CD14-positive monocyte (primary cell): ENCODE measurements at regions not wholly inside any gene's neighbourhood (a gene's known extent, or its start where the extent isn't known, plus 50 kb on each side); places are given as distances from the start of the nearest gene placed in this dataset.

Experiments
- DNase-seq, 3 donors: peaks; one replicate each; pipeline ENCODE4 v3.0.0-alpha.2; 2011 to 2022
- H2AFZ ChIP-seq: 2 replicates; pipeline ENCODE4 v1.6.0; 2012; ENCODE audit warnings: mild to moderate bottlenecking, low read depth, low read length, inconsistent platforms; ENCODE audit not compliant: insufficient read depth, poor library complexity, severe bottlenecking
- H3K27ac ChIP-seq, 2 donors: 1 replicate in 1 of 2; 2 replicates in 1 of 2; pipeline ENCODE4 v1.5.1; 2012 to 2013; ENCODE audit warnings: low read length in 2 of 2, control low read depth in 1 of 2, inconsistent platforms in 1 of 2, low read depth in 1 of 2, mild to moderate bottlenecking in 1 of 2
- H3K27me3 ChIP-seq, 2 donors: one replicate each; pipeline versions ENCODE4 v1.6.0 to v1.6.1; 2011 to 2013; ENCODE audit warnings: low read length in 2 of 2; ENCODE audit not compliant: control insufficient read depth in 2 of 2, insufficient read depth in 2 of 2
- H3K36me3 ChIP-seq, 2 donors: replicated peaks in 1 of 2; 1 replicate in 1 of 2; 2 replicates in 1 of 2; pipeline versions ENCODE4 v1.5.1 to v1.6.1; 2012 to 2013; ENCODE audit warnings: low read length in 2 of 2, control low read depth in 1 of 2, inconsistent platforms in 1 of 2, mild to moderate bottlenecking in 1 of 2; ENCODE audit not compliant: insufficient read depth in 2 of 2, control insufficient read depth in 1 of 2
- H3K4me1 ChIP-seq, 2 donors: 1 replicate in 1 of 2; 2 replicates in 1 of 2; pipeline versions ENCODE4 v1.5.1 to v1.6.1; 2012 to 2013; ENCODE audit warnings: low read length in 2 of 2, control low read depth in 1 of 2, inconsistent platforms in 1 of 2, mild to moderate bottlenecking in 1 of 2, moderate library complexity in 1 of 2; ENCODE audit not compliant: insufficient read depth in 2 of 2, control insufficient read depth in 1 of 2
- H3K4me2 ChIP-seq: replicated peaks from 2 replicates; pipeline ENCODE3; 2012; ENCODE audit warnings: low read length, moderate library complexity, mild to moderate bottlenecking; ENCODE audit not compliant: poor library complexity, severe bottlenecking; ENCODE audit errors: extremely low read depth
- H3K4me3 ChIP-seq, 3 experiments: fragments of 200-600 bp in 1 of 3; sonication (generic) in 1 of 3; replicated peaks in 1 of 3; 1 replicate in 2 of 3; 2 replicates in 1 of 3; pipeline ENCODE4 v1.5.1; 2011 to 2013; ENCODE audit warnings: low read length in 3 of 3, mild to moderate bottlenecking in 3 of 3, control low read depth in 2 of 3, low read depth in 2 of 3, inconsistent platforms in 1 of 3, moderate library complexity in 1 of 3
- H3K79me2 ChIP-seq: 2 replicates; pipeline ENCODE4 v1.6.0; 2012; ENCODE audit warnings: mild to moderate bottlenecking, control low read depth, inconsistent platforms, low read length, moderate library complexity; ENCODE audit not compliant: insufficient read depth
- H3K9ac ChIP-seq: 2 replicates; pipeline ENCODE4 v1.6.0; 2017; ENCODE audit warnings: low read length, mild to moderate bottlenecking; ENCODE audit not compliant: insufficient read depth, poor library complexity, severe bottlenecking
- H3K9me3 ChIP-seq, 2 donors: replicated peaks in 1 of 2; 1 replicate in 1 of 2; 2 replicates in 1 of 2; pipeline versions ENCODE4 v1.5.1 to v1.6.1; 2012 to 2013; ENCODE audit warnings: low read length in 2 of 2, control low read depth in 1 of 2; ENCODE audit not compliant: control insufficient read depth in 1 of 2, insufficient read depth in 1 of 2
- H4K20me1 ChIP-seq: 2 replicates; pipeline ENCODE4 v1.6.0; 2012; ENCODE audit warnings: mild to moderate bottlenecking, low read length, control low read depth, moderate library complexity; ENCODE audit not compliant: insufficient read depth
- H3K27ac Mint-ChIP-seq, 7 donors: one replicate each; pipeline ENCODE4 v1.8.0; 2020; ENCODE audit warnings: mild to moderate bottlenecking in 7 of 7, mixed read lengths in 7 of 7, moderate library complexity in 6 of 7, inconsistent platforms in 2 of 7
- H3K27me3 Mint-ChIP-seq, 3 donors: one replicate each; pipeline ENCODE4 v1.8.0; 2021 to 2022; ENCODE audit warnings: low read depth in 3 of 3, mild to moderate bottlenecking in 3 of 3, mixed read lengths in 3 of 3, moderate library complexity in 3 of 3, inconsistent platforms in 1 of 3
- H3K36me3 Mint-ChIP-seq, 2 donors: one replicate each; pipeline ENCODE4 v1.8.0; 2020; ENCODE audit warnings: mixed read lengths in 2 of 2, inconsistent platforms in 1 of 2, mild to moderate bottlenecking in 1 of 2
- H3K4me1 Mint-ChIP-seq: one replicate; pipeline ENCODE4 v1.8.0; 2020; ENCODE audit warnings: mild to moderate bottlenecking, mixed read lengths
- H3K4me3 Mint-ChIP-seq, 2 donors: one replicate each; pipeline ENCODE4 v1.8.0; 2020; ENCODE audit warnings: mild to moderate bottlenecking in 2 of 2, mixed read lengths in 2 of 2, moderate library complexity in 1 of 2
- H3K9me3 Mint-ChIP-seq, 7 donors: one replicate each; pipeline ENCODE4 v1.8.0; 2020 to 2022; ENCODE audit warnings: mixed read lengths in 7 of 7, mild to moderate bottlenecking in 6 of 7, moderate library complexity in 6 of 7, inconsistent platforms in 2 of 7
- CTCF ChIP-seq: fragments of 200-600 bp; IDR thresholded peaks from one replicate; pipeline ENCODE4 v1.8.0; 2022; ENCODE audit warnings: antibody characterized with exemption, mild to moderate bottlenecking
- WGBS: methylation state at CpG from one replicate; pipeline ENCODE4 v1.1.5; 2013; ENCODE audit warnings: missing lambda C conversion rate; ENCODE audit not compliant: insufficient coverage; 5-methylcytosine and 5-hydroxymethylcytosine counted together
- intact Hi-C, 2 donors: fragments of 100-400 bp; cut with micrococcal nuclease; formaldehyde crosslinking; loops; one replicate each; pipeline versions ENCODE4 v1.15.0 to v1.15.1; 2023

GRCh38 chr5:62005551-62005950 lies 300.5 kb upstream of the KIF2A start:
- H3K9ac ChIP-seq = no peak overlapping the region
- H3K27me3 Mint-ChIP-seq = peaks cover 2 to 6% (median 5%) of the 10 kb centered on the region in 3 donors
- no peaks in the 10 kb centered on the region for H3K27me3 ChIP-seq
- H3K36me3 Mint-ChIP-seq = no peaks in the 10 kb centered on the region
- no peak overlapping the region for H3K4me3 Mint-ChIP-seq
- no peak overlapping the region for H2AFZ ChIP-seq
- WGBS = 100% methylated on average over 2 of the region's 2 CpGs
- no peaks in the 10 kb centered on the region for H3K36me3 ChIP-seq
- DNase-seq = no peak
- H3K79me2 ChIP-seq = no peaks in the 10 kb centered on the region
- no peak overlapping the region for H3K4me3 ChIP-seq
- H3K9me3 ChIP-seq = no peaks in the 10 kb centered on the region
- no peak overlapping the region for H3K4me2 ChIP-seq
- intact Hi-C loops = no loop called here
- H3K27ac Mint-ChIP-seq = no peak overlapping the region
- peaks cover 0 to 11% (median 2%) of the 10 kb centered on the region in 7 donors for H3K9me3 Mint-ChIP-seq
- TF ChIP-seq CTCF = no peak
- no peaks in the 10 kb centered on the region for H4K20me1 ChIP-seq
- no peak overlapping the region for H3K27ac ChIP-seq
- no peaks in the 10 kb centered on the region for H3K4me1 Mint-ChIP-seq
- no peaks in the 10 kb centered on the region for H3K4me1 ChIP-seq

GRCh38 chr5:62007457-62007856 lies 298.5 kb upstream of the KIF2A start:
- H3K27ac ChIP-seq = no peak overlapping the region
- H3K4me3 ChIP-seq = no peak overlapping the region
- Mint-ChIP-seq H3K27ac (no peak overlapping the region), H3K4me3 (no peak overlapping the region), H3K4me1 (no peaks in the 10 kb centered on the region), H3K27me3 (peaks cover 2 to 5% (median 5%) of the 10 kb centered on the region in 3 donors), H3K9me3 (peaks cover 0 to 8% (median 2%) of the 10 kb centered on the region in 7 donors), H3K36me3 (no peaks in the 10 kb centered on the region)
- WGBS = 40% methylated on average over 1 of the region's 3 CpGs
- TF ChIP-seq CTCF = no peak
- intact Hi-C loops = no loop called here
- no peaks in the 10 kb centered on the region for H3K36me3 ChIP-seq
- H3K4me1 ChIP-seq = no peaks in the 10 kb centered on the region
- H3K79me2 ChIP-seq = no peaks in the 10 kb centered on the region
- no peaks in the 10 kb centered on the region for H3K9me3 ChIP-seq
- H3K27me3 ChIP-seq = no peaks in the 10 kb centered on the region
- no peak overlapping the region for H3K4me2 ChIP-seq
- DNase-seq = no peak
- H3K9ac ChIP-seq = no peak overlapping the region
- no peaks in the 10 kb centered on the region for H4K20me1 ChIP-seq
- no peak overlapping the region for H2AFZ ChIP-seq
